ENCODE measurements at regions not wholly inside any gene's neighbourhood (a gene's known extent, or its start where the extent isn't known, plus 50 kb on each side); places are given as distances from the start of the nearest gene placed in this dataset.

- peaks cover 27% of the 10 kb centered on the region for H3K4me1 ChIP-seq (ENCODE audit: control insufficient read depth, insufficient read depth, low read length)
- no peak overlapping the region for H3K9ac ChIP-seq (ENCODE audit: low read length)
- H3K27ac ChIP-seq (ENCODE audit: low read depth, low read length): no peak overlapping the region
- no peaks in the 10 kb centered on the region for H3K9me3 ChIP-seq (ENCODE audit: control insufficient read depth, insufficient read depth, low read depth, low read length)
- no peak overlapping the region for H3K4me3 ChIP-seq (ENCODE audit: low read depth, low read length)
- H3K27me3 ChIP-seq (ENCODE audit: control insufficient read depth, insufficient read depth, low read length): no peaks in the 10 kb centered on the region
- H3K36me3 ChIP-seq (ENCODE audit: control insufficient read depth, insufficient read depth, low read length): no peaks in the 10 kb centered on the region
Measured at GRCh38 chr2:104213758-104214157, 640.2 kb upstream of the POU3F3 start.

- no peaks in the 10 kb centered on the region for H3K27me3 ChIP-seq (ENCODE audit: control insufficient read depth, insufficient read depth, low read length)
- peak overlapping the region; percentile 59 for H3K4me3 ChIP-seq (ENCODE audit: low read depth, low read length)
- H3K9ac ChIP-seq (ENCODE audit: low read length): peak overlapping the region; percentile 32
- no peak overlapping the region for H3K27ac ChIP-seq (ENCODE audit: low read depth, low read length)
- peaks cover 27% of the 10 kb centered on the region for H3K4me1 ChIP-seq (ENCODE audit: control insufficient read depth, insufficient read depth, low read length)
- no peaks in the 10 kb centered on the region for H3K36me3 ChIP-seq (ENCODE audit: control insufficient read depth, insufficient read depth, low read length)
- no peaks in the 10 kb centered on the region for H3K9me3 ChIP-seq (ENCODE audit: control insufficient read depth, insufficient read depth, low read depth, low read length)
Measured at GRCh38 chr2:104215269-104216161, 638.4 kb upstream of the POU3F3 start.

GRCh38 chr2:104233591-104233990 is 620.3 kb upstream of the POU3F3 start:
- Histone ChIP-seq H3K27me3 (ENCODE audit: control insufficient read depth, insufficient read depth, low read length) (no peaks in the 10 kb centered on the region), H3K27ac (ENCODE audit: low read depth, low read length) (no peak overlapping the region), H3K4me1 (ENCODE audit: control insufficient read depth, insufficient read depth, low read length) (no peaks in the 10 kb centered on the region), H3K36me3 (ENCODE audit: control insufficient read depth, insufficient read depth, low read length) (no peaks in the 10 kb centered on the region), H3K9ac (ENCODE audit: low read length) (no peak overlapping the region), H3K9me3 (ENCODE audit: control insufficient read depth, insufficient read depth, low read depth, low read length) (no peaks in the 10 kb centered on the region), H3K4me3 (ENCODE audit: low read depth, low read length) (no peak overlapping the region)

- peaks cover 8% of the 10 kb centered on the region; the same call in 1 of the 2 replicates for H3K9me3 ChIP-seq (ENCODE audit: control insufficient read depth, insufficient read depth, low read depth, low read length)
- H3K9ac ChIP-seq (ENCODE audit: low read length): no peak overlapping the region
- no peaks in the 10 kb centered on the region for H3K36me3 ChIP-seq (ENCODE audit: control insufficient read depth, insufficient read depth, low read length)
- no peaks in the 10 kb centered on the region for H3K27me3 ChIP-seq (ENCODE audit: control insufficient read depth, insufficient read depth, low read length)
- no peak overlapping the region for H3K4me3 ChIP-seq (ENCODE audit: low read depth, low read length)
- H3K4me1 ChIP-seq (ENCODE audit: control insufficient read depth, insufficient read depth, low read length): no peaks in the 10 kb centered on the region
- H3K27ac ChIP-seq (ENCODE audit: low read depth, low read length): no peak overlapping the region
Measured at GRCh38 chr2:104236491-104236890, 617.4 kb upstream of the POU3F3 start.

GRCh38 chr2:104240984-104241383 is 612.9 kb upstream of the POU3F3 start:
- H3K9ac ChIP-seq (ENCODE audit: low read length): no peak overlapping the region
- peaks cover 10% of the 10 kb centered on the region; the same call in 1 of the 2 replicates for H3K9me3 ChIP-seq (ENCODE audit: control insufficient read depth, insufficient read depth, low read depth, low read length)
- no peaks in the 10 kb centered on the region for H3K36me3 ChIP-seq (ENCODE audit: control insufficient read depth, insufficient read depth, low read length)
- H3K4me1 ChIP-seq (ENCODE audit: control insufficient read depth, insufficient read depth, low read length): no peaks in the 10 kb centered on the region
- H3K27me3 ChIP-seq (ENCODE audit: control insufficient read depth, insufficient read depth, low read length): no peaks in the 10 kb centered on the region
- H3K4me3 ChIP-seq (ENCODE audit: low read depth, low read length): no peak overlapping the region
- no peak overlapping the region for H3K27ac ChIP-seq (ENCODE audit: low read depth, low read length)

- no peak overlapping the region for H3K4me3 ChIP-seq (ENCODE audit: low read depth, low read length)
- no peak overlapping the region for H3K27ac ChIP-seq (ENCODE audit: low read depth, low read length)
- no peaks in the 10 kb centered on the region for H3K36me3 ChIP-seq (ENCODE audit: control insufficient read depth, insufficient read depth, low read length)
- no peak overlapping the region for H3K9ac ChIP-seq (ENCODE audit: low read length)
- no peaks in the 10 kb centered on the region for H3K9me3 ChIP-seq (ENCODE audit: control insufficient read depth, insufficient read depth, low read depth, low read length)
- no peaks in the 10 kb centered on the region for H3K27me3 ChIP-seq (ENCODE audit: control insufficient read depth, insufficient read depth, low read length)
- no peaks in the 10 kb centered on the region for H3K4me1 ChIP-seq (ENCODE audit: control insufficient read depth, insufficient read depth, low read length)
Measured at GRCh38 chr2:104249629-104250028, 604.3 kb upstream of the POU3F3 start.

GRCh38 chr2:104250635-104251034 is 603.3 kb upstream of the POU3F3 start:
- H3K27me3 ChIP-seq (ENCODE audit: control insufficient read depth, insufficient read depth, low read length): no peaks in the 10 kb centered on the region
- H3K9me3 ChIP-seq (ENCODE audit: control insufficient read depth, insufficient read depth, low read depth, low read length): no peaks in the 10 kb centered on the region
- H3K27ac ChIP-seq (ENCODE audit: low read depth, low read length): no peak overlapping the region
- no peak overlapping the region for H3K9ac ChIP-seq (ENCODE audit: low read length)
- no peak overlapping the region for H3K4me3 ChIP-seq (ENCODE audit: low read depth, low read length)
- H3K4me1 ChIP-seq (ENCODE audit: control insufficient read depth, insufficient read depth, low read length): no peaks in the 10 kb centered on the region
- no peaks in the 10 kb centered on the region for H3K36me3 ChIP-seq (ENCODE audit: control insufficient read depth, insufficient read depth, low read length)

GRCh38 chr2:104254017-104254416 is 599.9 kb upstream of the POU3F3 start:
- no peaks in the 10 kb centered on the region for H3K9me3 ChIP-seq (ENCODE audit: control insufficient read depth, insufficient read depth, low read depth, low read length)
- H3K36me3 ChIP-seq (ENCODE audit: control insufficient read depth, insufficient read depth, low read length): no peaks in the 10 kb centered on the region
- H3K9ac ChIP-seq (ENCODE audit: low read length): no peak overlapping the region
- no peaks in the 10 kb centered on the region for H3K27me3 ChIP-seq (ENCODE audit: control insufficient read depth, insufficient read depth, low read length)
- H3K4me1 ChIP-seq (ENCODE audit: control insufficient read depth, insufficient read depth, low read length): no peaks in the 10 kb centered on the region
- H3K27ac ChIP-seq (ENCODE audit: low read depth, low read length): no peak overlapping the region
- H3K4me3 ChIP-seq (ENCODE audit: low read depth, low read length): no peak overlapping the region

- peaks cover 28% of the 10 kb centered on the region for H3K9me3 ChIP-seq (ENCODE audit: control insufficient read depth, insufficient read depth, low read depth, low read length)
- H3K27ac ChIP-seq (ENCODE audit: low read depth, low read length): no peak overlapping the region
- H3K4me3 ChIP-seq (ENCODE audit: low read depth, low read length): no peak overlapping the region
- no peaks in the 10 kb centered on the region for H3K4me1 ChIP-seq (ENCODE audit: control insufficient read depth, insufficient read depth, low read length)
- H3K36me3 ChIP-seq (ENCODE audit: control insufficient read depth, insufficient read depth, low read length): no peaks in the 10 kb centered on the region
- no peak overlapping the region for H3K9ac ChIP-seq (ENCODE audit: low read length)
- H3K27me3 ChIP-seq (ENCODE audit: control insufficient read depth, insufficient read depth, low read length): no peaks in the 10 kb centered on the region
Measured at GRCh38 chr2:104262714-104263113, 591.2 kb upstream of the POU3F3 start.

GRCh38 chr2:104279646-104280045 is 574.3 kb upstream of the POU3F3 start:
- H3K9ac ChIP-seq (ENCODE audit: low read length): no peak overlapping the region
- no peaks in the 10 kb centered on the region for H3K9me3 ChIP-seq (ENCODE audit: control insufficient read depth, insufficient read depth, low read depth, low read length)
- H3K4me1 ChIP-seq (ENCODE audit: control insufficient read depth, insufficient read depth, low read length): no peaks in the 10 kb centered on the region
- H3K4me3 ChIP-seq (ENCODE audit: low read depth, low read length): no peak overlapping the region
- H3K36me3 ChIP-seq (ENCODE audit: control insufficient read depth, insufficient read depth, low read length): no peaks in the 10 kb centered on the region
- H3K27ac ChIP-seq (ENCODE audit: low read depth, low read length): no peak overlapping the region
- no peaks in the 10 kb centered on the region for H3K27me3 ChIP-seq (ENCODE audit: control insufficient read depth, insufficient read depth, low read length)

GRCh38 chr2:104280216-104280615 is 573.7 kb upstream of the POU3F3 start:
- no peak overlapping the region for H3K4me3 ChIP-seq (ENCODE audit: low read depth, low read length)
- H3K4me1 ChIP-seq (ENCODE audit: control insufficient read depth, insufficient read depth, low read length): no peaks in the 10 kb centered on the region
- no peak overlapping the region for H3K27ac ChIP-seq (ENCODE audit: low read depth, low read length)
- no peaks in the 10 kb centered on the region for H3K27me3 ChIP-seq (ENCODE audit: control insufficient read depth, insufficient read depth, low read length)
- H3K36me3 ChIP-seq (ENCODE audit: control insufficient read depth, insufficient read depth, low read length): no peaks in the 10 kb centered on the region
- no peak overlapping the region for H3K9ac ChIP-seq (ENCODE audit: low read length)
- H3K9me3 ChIP-seq (ENCODE audit: control insufficient read depth, insufficient read depth, low read depth, low read length): no peaks in the 10 kb centered on the region

Data from HUES6 (cell line).